HCT116 (cell line): ENCODE measurements at regions not wholly inside any gene's neighbourhood (a gene's known extent, or its start where the extent isn't known, plus 50 kb on each side); places are given as distances from the start of the nearest gene placed in this dataset.

Source experiments
- ATAC-seq: fragments of 200-7000 bp; cut with Tn5 transposase; 2 replicates; pipeline ENCODE4 v1.9.1; 2020; ENCODE audit warnings: mild to moderate bottlenecking, moderate library complexity
- BruUV-seq: library from RNA; stranded (reverse); fragments of 400-500 nt; replicated peaks from 2 replicates; lab custom pipeline; 2021; lab: Mats Ljungman, UMichigan
- CTCF ChIA-PET: fragments of 300-600 bp; sonication (Branson Sonifier 250); formaldehyde crosslinking; loops from one replicate; lab custom pipeline; 2021; ENCODE audit warnings: antibody characterized with exemption; lab: Charles Lee
- POLR2A ChIA-PET: fragments of 300-600, 350-600 bp; sonication (Branson Sonifier 250); formaldehyde crosslinking; loops from one replicate; lab custom pipeline; 2021; ENCODE audit warnings: antibody characterized with exemption; lab: Charles Lee
- RAD21 ChIA-PET, 2 experiments: fragments of 300-600 bp; sonication (Branson Sonifier 250); formaldehyde crosslinking; loops; one replicate each; lab custom pipeline; 2023; ENCODE audit warnings: low total read pairs in 2 of 2; ENCODE audit not compliant: uncharacterized antibody in 2 of 2, unreplicated experiment in 2 of 2, low non-redundant PET in 1 of 2; lab: Charles Lee
- DNase-seq: peaks from one replicate; pipeline ENCODE4 v3.0.0-alpha.2; 2010; ENCODE audit warnings: low read depth, low spot score
- H2AFZ ChIP-seq: fragments of 200-600 bp; shearing (Covaris generic), sonication (generic); 2 replicates; pipeline ENCODE4 v1.6.1; 2017; ENCODE audit warnings: low read depth, mixed run types, mixed read lengths, antibody characterized with exemption, low read length; ENCODE audit not compliant: poor library complexity, severe bottlenecking
- H3K27ac ChIP-seq: 2 replicates; pipeline ENCODE4 v1.5.1; 2012; ENCODE audit warnings: low read depth, low read length
- H3K27me3 ChIP-seq: fragments of 200-600 bp; sonication (generic); 2 replicates; pipeline ENCODE4 v1.6.1; 2016; ENCODE audit warnings: mixed run types, low read length, mixed read lengths; ENCODE audit not compliant: insufficient read depth
- H3K36me3 ChIP-seq, 2 experiments: fragments of 200-500 bp in 1 of 2; fragments of 200-600 bp in 1 of 2; sonication (Bioruptor generic) in 1 of 2; sonication (generic) in 1 of 2; 2 replicates each; pipeline versions ENCODE4 v1.5.1 to v1.6.1; 2014 to 2016; ENCODE audit warnings: low read length in 2 of 2, inconsistent platforms in 1 of 2, mixed read lengths in 1 of 2, mixed run types in 1 of 2; ENCODE audit not compliant: insufficient read depth in 2 of 2, control insufficient read depth in 1 of 2
- H3K4me1 ChIP-seq, 2 experiments: fragments of 200-600 bp in 1 of 2; sonication (generic) in 1 of 2; 2 replicates each; pipeline versions ENCODE4 v1.5.1 to v1.6.1; 2012 to 2017; ENCODE audit warnings: low read length in 2 of 2, inconsistent platforms in 1 of 2, mild to moderate bottlenecking in 1 of 2, mixed read lengths in 1 of 2, mixed run types in 1 of 2, moderate library complexity in 1 of 2; ENCODE audit not compliant: insufficient read depth in 2 of 2, control insufficient read depth in 1 of 2
- H3K4me2 ChIP-seq: fragments of 200-600 bp; sonication (generic); 2 replicates; pipeline ENCODE4 v1.6.1; 2017; ENCODE audit warnings: mixed run types, low read length, mixed read lengths
- H3K4me3 ChIP-seq, 2 experiments: fragments of 200-600 bp in 1 of 2; sonication (generic) in 1 of 2; replicated peaks in 1 of 2; 2 replicates each; pipeline ENCODE4 v1.5.1; 2011 to 2016; ENCODE audit warnings: low read length in 2 of 2, control low read depth in 1 of 2, low read depth in 1 of 2, mild to moderate bottlenecking in 1 of 2, mixed read lengths in 1 of 2, mixed run types in 1 of 2
- H3K79me2 ChIP-seq: fragments of 200-600 bp; sonication (generic); 2 replicates; pipeline ENCODE4 v1.6.1; 2017; ENCODE audit warnings: mild to moderate bottlenecking, mixed run types, low read length, moderate library complexity, mixed read lengths; ENCODE audit not compliant: insufficient read depth
- H3K9ac ChIP-seq: fragments of 200-600 bp; sonication (generic); 2 replicates; pipeline ENCODE4 v1.6.1; 2016; ENCODE audit warnings: low read length, mixed read lengths
- H3K9me2 ChIP-seq: fragments of 200-600 bp; sonication (generic), shearing (Covaris generic); 2 replicates; pipeline ENCODE4 v1.6.1; 2017; ENCODE audit warnings: mixed run types, mild to moderate bottlenecking, moderate library complexity; ENCODE audit not compliant: insufficient read depth
- H3K9me3 ChIP-seq, 2 experiments: fragments of 200-500 bp in 1 of 2; fragments of 200-600 bp in 1 of 2; sonication (Bioruptor generic) in 1 of 2; sonication (generic) in 1 of 2; 2 replicates each; pipeline ENCODE4 v1.6.1; 2014 to 2017; ENCODE audit warnings: low read length in 2 of 2, mixed read lengths in 2 of 2, inconsistent platforms in 1 of 2, low read depth in 1 of 2, mild to moderate bottlenecking in 1 of 2, mixed run types in 1 of 2, moderate library complexity in 1 of 2; ENCODE audit not compliant: control insufficient read depth in 1 of 2, insufficient read depth in 1 of 2
- H4K20me1 ChIP-seq: fragments of 200-600 bp; sonication (generic), shearing (Covaris generic); 2 replicates; pipeline ENCODE4 v1.6.1; 2017; ENCODE audit warnings: mixed run types, mild to moderate bottlenecking, moderate library complexity; ENCODE audit not compliant: insufficient read depth
- CBX3 ChIP-seq: IDR thresholded peaks from 2 replicates; pipeline ENCODE4 v1.6.1; 2012; ENCODE audit warnings: low read depth
- EGR1 ChIP-seq: IDR thresholded peaks from 2 replicates; pipeline ENCODE4 v1.6.1; 2012; ENCODE audit warnings: low read depth
- EZH2phosphoT487 ChIP-seq: fragments of 200-600 bp; IDR thresholded peaks from 2 replicates; pipeline ENCODE4 v1.6.1; 2018; ENCODE audit warnings: antibody characterized with exemption, borderline replicate concordance
- FOSL1 ChIP-seq: IDR thresholded peaks from 2 replicates; pipeline ENCODE4 v1.6.1; 2012; ENCODE audit warnings: low read depth
- POLR2A ChIP-seq: IDR thresholded peaks from 2 replicates; pipeline ENCODE4 v1.7.0; 2011; ENCODE audit warnings: borderline replicate concordance; ENCODE audit not compliant: insufficient read depth, insufficient read length; ENCODE audit errors: extremely low read depth
- REST ChIP-seq: IDR thresholded peaks from 2 replicates; pipeline ENCODE4 v1.6.1; 2012; ENCODE audit warnings: low read depth
- SP1 ChIP-seq: IDR thresholded peaks from 2 replicates; pipeline ENCODE4 v1.6.1; 2012; ENCODE audit warnings: low read depth
- ZBTB33 ChIP-seq: IDR thresholded peaks from 2 replicates; pipeline ENCODE4 v1.6.1; 2011; ENCODE audit warnings: mild to moderate bottlenecking, low read length, moderate library complexity; ENCODE audit not compliant: insufficient replicate concordance; ENCODE audit errors: extremely low read depth
- ZFX ChIP-seq: fragments of 450-650 bp; IDR thresholded peaks from 2 replicates; pipeline ENCODE4 v1.6.1; 2017
- intact Hi-C: fragments of 100-400 bp; cut with micrococcal nuclease; formaldehyde crosslinking; loops from 2 replicates; pipeline ENCODE4 v1.10.0; 2022

GRCh38 chr1:91584309-91584708 is 83.7 kb downstream of the CDC7 start:
- H2AFZ ChIP-seq: no peak overlapping the region
- H3K27ac ChIP-seq: no peak overlapping the region
- H3K4me1 ChIP-seq: no peaks in the 10 kb centered on the region
- H3K4me3 ChIP-seq: no peak overlapping the region
- no peaks in the 10 kb centered on the region for H3K36me3 ChIP-seq
- TF ChIP-seq POLR2A: no peak
- no peak for TF ChIP-seq ZFX
- no peak for TF ChIP-seq REST
- no peak for TF ChIP-seq ZBTB33
- no peak for TF ChIP-seq EGR1
- no peak for TF ChIP-seq CBX3
- TF ChIP-seq EZH2phosphoT487: no peak
- no peak for TF ChIP-seq FOSL1
- no peak for TF ChIP-seq SP1
- no peak for DNase-seq
- H3K27me3 ChIP-seq: no peaks in the 10 kb centered on the region
- POLR2A ChIA-PET: no interaction called here
- no peak overlapping the region for H3K4me2 ChIP-seq
- no peak for ATAC-seq
- RAD21 ChIA-PET: no interaction called here
- CTCF ChIA-PET: no interaction called here
- no peaks in the 10 kb centered on the region for H3K9me3 ChIP-seq
- intact Hi-C loops: no loop called here
- H3K9ac ChIP-seq: no peak overlapping the region
- H4K20me1 ChIP-seq: no peaks in the 10 kb centered on the region
- H3K79me2 ChIP-seq: no peaks in the 10 kb centered on the region
- H3K9me2 ChIP-seq: no peaks in the 10 kb centered on the region
- BruUV-seq: no TSS peak
